ENCODE measurements at regions not wholly inside any gene's neighbourhood (a gene's known extent, or its start where the extent isn't known, plus 50 kb on each side); places are given as distances from the start of the nearest gene placed in this dataset.

GRCh38 chr11:39174965-39175364 is 2284.5 kb downstream of the LRRC4C start:
- no peak for TF ChIP-seq CTCF (IDR thresholded peaks at IDR 0.05)
- Histone ChIP-seq H3K36me3 (ENCODE audit: low read depth) (no peaks in the 10 kb centered on the region), H3K4me1 (ENCODE audit: low read depth) (no peaks in the 10 kb centered on the region), H3K9me3 (no peaks in the 10 kb centered on the region), H3K4me3 (no peak overlapping the region)
- DNase-seq, result no peak
- intact Hi-C loops (cut with DNase I, micrococcal nuclease), result no loop called here
- ATAC-seq, result no peak

GRCh38 chr11:39174196-39174595 is 2285.3 kb downstream of the LRRC4C start:
- TF ChIP-seq CTCF (IDR thresholded peaks at IDR 0.05), result no peak
- DNase-seq, result no peak
- no peak overlapping the region for H3K4me3 ChIP-seq
- H3K4me1 ChIP-seq (ENCODE audit: low read depth), result no peaks in the 10 kb centered on the region
- H3K36me3 ChIP-seq (ENCODE audit: low read depth), result no peaks in the 10 kb centered on the region
- ATAC-seq, result no peak
- H3K9me3 ChIP-seq, result no peaks in the 10 kb centered on the region
- intact Hi-C loops (cut with DNase I, micrococcal nuclease), result no loop called here

- ATAC-seq (no peak), DNase-seq (no peak)
- no peak for TF ChIP-seq CTCF (IDR thresholded peaks at IDR 0.05)
- no peaks in the 10 kb centered on the region for H3K36me3 ChIP-seq (ENCODE audit: low read depth)
- intact Hi-C loops (cut with DNase I, micrococcal nuclease), result no loop called here
- no peaks in the 10 kb centered on the region for H3K4me1 ChIP-seq (ENCODE audit: low read depth)
- H3K9me3 ChIP-seq, result no peaks in the 10 kb centered on the region
- no peak overlapping the region for H3K4me3 ChIP-seq
Measured at GRCh38 chr11:39165021-39165420, 2294.4 kb downstream of the LRRC4C start.

GRCh38 chr11:39149214-39149613 is 2310.2 kb downstream of the LRRC4C start:
- H3K4me3 ChIP-seq, result no peak overlapping the region
- DNase-seq (no peak), ATAC-seq (no peak)
- intact Hi-C loops (cut with DNase I, micrococcal nuclease), result no loop called here
- no peaks in the 10 kb centered on the region for H3K4me1 ChIP-seq (ENCODE audit: low read depth)
- TF ChIP-seq CTCF (IDR thresholded peaks at IDR 0.05), result no peak
- H3K36me3 ChIP-seq (ENCODE audit: low read depth), result no peaks in the 10 kb centered on the region
- peaks cover 2% of the 10 kb centered on the region for H3K9me3 ChIP-seq

GRCh38 chr11:39145346-39145745 is 2314.1 kb downstream of the LRRC4C start:
- H3K9me3 ChIP-seq, result peaks cover 2% of the 10 kb centered on the region
- intact Hi-C loops (cut with DNase I, micrococcal nuclease), result no loop called here
- DNase-seq, result no peak

More at GRCh38 chr11:39145346-39145745, 2314.1 kb downstream of the LRRC4C start:
- no peaks in the 10 kb centered on the region for H3K4me1 ChIP-seq (ENCODE audit: low read depth)
- no peak for ATAC-seq
- no peaks in the 10 kb centered on the region for H3K36me3 ChIP-seq (ENCODE audit: low read depth)
- no peak for TF ChIP-seq CTCF (IDR thresholded peaks at IDR 0.05)
- H3K4me3 ChIP-seq, result no peak overlapping the region

Measured in mucosa of descending colon (tissue), 3 donors.